ENCODE measurements at regions not wholly inside any gene's neighbourhood (a gene's known extent, or its start where the extent isn't known, plus 50 kb on each side); places are given as distances from the start of the nearest gene placed in this dataset.

GRCh38 chr10:108410236-108410635 is 1245.7 kb upstream of the SORCS1 start:
- no peak for TF ChIP-seq TAF1 (IDR thresholded peaks at IDR 0.05; ENCODE audit: low read depth, low read length)
- TF ChIP-seq POU2F2 (IDR thresholded peaks at IDR 0.05; ENCODE audit: low read depth, low read length), result no peak
- no peak for TF ChIP-seq PAX5 (IDR thresholded peaks at IDR 0.05; ENCODE audit: insufficient read depth, low read length, severe bottlenecking)
- TF ChIP-seq POLR2A (IDR thresholded peaks at IDR 0.05; ENCODE audit: low read depth, low read length), result no peak
- TF ChIP-seq SPI1 (IDR thresholded peaks at IDR 0.05; ENCODE audit: low read depth, low read length), result no peak
- TF ChIP-seq POLR2AphosphoS5 (IDR thresholded peaks at IDR 0.05; ENCODE audit: low read depth, low read length), result no peak
- DNase-seq (ENCODE audit: insufficient read length, low spot score) (no peak), FAIRE-seq (no peak)

DNA sequence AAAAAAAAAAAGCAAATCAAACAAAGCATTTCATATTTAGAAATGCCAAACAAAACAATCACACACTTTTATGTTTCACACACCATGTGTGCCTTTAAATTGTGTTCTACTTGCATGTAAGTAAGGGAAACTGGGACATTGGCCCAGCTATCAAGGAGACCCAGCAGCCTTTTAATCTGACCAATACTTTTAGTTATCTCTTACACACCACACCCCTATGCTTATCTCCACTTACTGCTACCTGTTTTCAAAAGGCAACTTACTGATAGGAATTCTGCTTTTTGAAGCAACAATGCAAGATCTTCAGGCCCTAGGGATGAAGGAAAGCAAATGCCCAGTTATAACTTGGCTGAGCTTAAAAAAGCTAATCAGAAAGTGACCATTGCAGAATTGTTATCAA is 1244.8 kb upstream of the SORCS1 start:
- no peak for TF ChIP-seq TAF1 (IDR thresholded peaks at IDR 0.05; ENCODE audit: low read depth, low read length)
- no peak for TF ChIP-seq POLR2A (IDR thresholded peaks at IDR 0.05; ENCODE audit: low read depth, low read length)
- no peak for TF ChIP-seq PAX5 (IDR thresholded peaks at IDR 0.05; ENCODE audit: insufficient read depth, low read length, severe bottlenecking)
- TF ChIP-seq POLR2AphosphoS5 (IDR thresholded peaks at IDR 0.05; ENCODE audit: low read depth, low read length), result no peak
- TF ChIP-seq POU2F2 (IDR thresholded peaks at IDR 0.05; ENCODE audit: low read depth, low read length), result no peak
- TF ChIP-seq SPI1 (IDR thresholded peaks at IDR 0.05; ENCODE audit: low read depth, low read length), result no peak
- FAIRE-seq (no peak), DNase-seq (ENCODE audit: insufficient read length, low spot score) (no peak)

GRCh38 chr10:108404155-108404554 is 1239.6 kb upstream of the SORCS1 start:
- TF ChIP-seq SPI1 (IDR thresholded peaks at IDR 0.05; ENCODE audit: low read depth, low read length) (no peak), POLR2AphosphoS5 (IDR thresholded peaks at IDR 0.05; ENCODE audit: low read depth, low read length) (no peak), PAX5 (IDR thresholded peaks at IDR 0.05; ENCODE audit: insufficient read depth, low read length, severe bottlenecking) (no peak), TAF1 (IDR thresholded peaks at IDR 0.05; ENCODE audit: low read depth, low read length) (no peak), POLR2A (IDR thresholded peaks at IDR 0.05; ENCODE audit: low read depth, low read length) (no peak), POU2F2 (IDR thresholded peaks at IDR 0.05; ENCODE audit: low read depth, low read length) (no peak)
- FAIRE-seq, result no peak
- no peak for DNase-seq (ENCODE audit: insufficient read length, low spot score)

DNA sequence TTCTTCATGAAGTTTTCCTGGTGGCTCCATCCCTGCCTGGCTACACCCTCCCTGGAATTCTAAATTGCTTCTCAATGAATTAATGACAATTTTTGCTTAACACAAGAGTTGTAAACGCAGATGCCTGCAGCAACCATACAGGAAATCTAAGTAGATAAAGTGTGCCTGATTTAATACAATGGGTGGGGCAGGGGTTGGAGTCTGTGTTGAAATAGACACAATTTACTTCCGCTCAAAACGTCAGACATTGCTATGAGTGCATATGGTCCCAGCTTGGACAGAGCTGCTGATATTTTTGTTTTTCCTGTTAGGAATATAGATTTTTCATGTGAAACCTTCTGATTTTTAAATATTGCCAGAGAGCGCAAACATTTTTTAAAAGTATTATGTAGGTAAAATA is 1235.0 kb upstream of the SORCS1 start:
- TF ChIP-seq PAX5 (IDR thresholded peaks at IDR 0.05; ENCODE audit: insufficient read depth, low read length, severe bottlenecking), result no peak
- FAIRE-seq, result no peak
- no peak for DNase-seq (ENCODE audit: insufficient read length, low spot score)

GRCh38 chr10:108393089-108393488 is 1228.6 kb upstream of the SORCS1 start:
- FAIRE-seq (no peak), DNase-seq (ENCODE audit: insufficient read length, low spot score) (no peak)
- no peak for TF ChIP-seq POLR2A (IDR thresholded peaks at IDR 0.05; ENCODE audit: low read depth, low read length)
- TF ChIP-seq SPI1 (IDR thresholded peaks at IDR 0.05; ENCODE audit: low read depth, low read length), result no peak
- TF ChIP-seq POU2F2 (IDR thresholded peaks at IDR 0.05; ENCODE audit: low read depth, low read length), result no peak
- TF ChIP-seq TAF1 (IDR thresholded peaks at IDR 0.05; ENCODE audit: low read depth, low read length), result no peak
- no peak for TF ChIP-seq PAX5 (IDR thresholded peaks at IDR 0.05; ENCODE audit: insufficient read depth, low read length, severe bottlenecking)
- no peak for TF ChIP-seq POLR2AphosphoS5 (IDR thresholded peaks at IDR 0.05; ENCODE audit: low read depth, low read length)

DNA sequence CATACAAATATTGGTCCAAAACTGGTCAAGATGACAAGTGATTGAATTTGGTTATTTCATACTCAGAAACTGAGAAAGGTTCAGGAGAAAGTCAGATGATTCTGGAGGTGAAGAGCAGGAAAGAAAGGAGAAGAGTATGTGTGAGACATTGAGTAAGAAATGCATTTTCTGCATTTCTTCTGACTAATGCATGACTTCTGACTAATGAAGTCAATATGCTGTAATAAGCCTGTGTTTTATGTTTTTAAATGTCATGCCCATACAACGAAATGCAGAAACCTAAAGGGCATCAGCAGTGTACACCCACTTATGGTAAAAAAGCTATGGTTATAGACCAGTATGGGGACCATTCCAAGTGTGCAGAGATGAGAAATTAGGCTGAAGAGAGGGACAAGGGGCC is 1227.8 kb upstream of the SORCS1 start:
- FAIRE-seq, result no peak

DNA sequence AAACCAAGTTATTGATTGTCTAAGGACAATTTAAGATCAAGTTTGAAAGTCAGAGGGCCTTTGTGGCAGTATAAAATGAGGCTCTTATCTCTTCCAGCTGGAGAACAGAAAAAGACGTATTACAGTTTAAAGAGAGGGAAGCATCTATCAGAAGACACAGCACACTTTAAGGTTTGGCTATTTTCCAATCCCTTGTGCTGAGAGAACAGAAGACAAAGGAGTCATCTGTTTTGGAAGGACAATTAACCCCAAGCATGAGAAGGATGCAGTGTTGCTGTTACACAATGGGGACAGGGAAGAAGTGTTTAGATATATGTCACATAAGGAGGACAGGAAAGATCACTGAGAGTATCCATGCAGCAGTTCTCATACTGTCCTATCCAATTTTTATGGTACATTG is 1224.2 kb upstream of the SORCS1 start:
- DNase-seq (ENCODE audit: insufficient read length, low spot score), result no peak
- no peak for TF ChIP-seq SPI1 (IDR thresholded peaks at IDR 0.05; ENCODE audit: low read depth, low read length)
- TF ChIP-seq POLR2A (IDR thresholded peaks at IDR 0.05; ENCODE audit: low read depth, low read length), result no peak
- no peak for TF ChIP-seq POLR2AphosphoS5 (IDR thresholded peaks at IDR 0.05; ENCODE audit: low read depth, low read length)
- TF ChIP-seq PAX5 (IDR thresholded peaks at IDR 0.05; ENCODE audit: insufficient read depth, low read length, severe bottlenecking), result no peak
- no peak for TF ChIP-seq TAF1 (IDR thresholded peaks at IDR 0.05; ENCODE audit: low read depth, low read length)
- TF ChIP-seq POU2F2 (IDR thresholded peaks at IDR 0.05; ENCODE audit: low read depth, low read length), result no peak
- no peak for FAIRE-seq

More for the DNA sequence above, 1227.8 kb upstream of the SORCS1 start:
- no peak for DNase-seq (ENCODE audit: insufficient read length, low spot score)
- TF ChIP-seq POU2F2 (IDR thresholded peaks at IDR 0.05; ENCODE audit: low read depth, low read length) (no peak), PAX5 (IDR thresholded peaks at IDR 0.05; ENCODE audit: insufficient read depth, low read length, severe bottlenecking) (no peak), SPI1 (IDR thresholded peaks at IDR 0.05; ENCODE audit: low read depth, low read length) (no peak), POLR2A (IDR thresholded peaks at IDR 0.05; ENCODE audit: low read depth, low read length) (no peak), TAF1 (IDR thresholded peaks at IDR 0.05; ENCODE audit: low read depth, low read length) (no peak)

GRCh38 chr10:108385963-108386362 is 1221.5 kb upstream of the SORCS1 start:
- DNase-seq (ENCODE audit: insufficient read length, low spot score) (no peak), FAIRE-seq (no peak)
- TF ChIP-seq POLR2A (IDR thresholded peaks at IDR 0.05; ENCODE audit: low read depth, low read length), result no peak
- no peak for TF ChIP-seq POU2F2 (IDR thresholded peaks at IDR 0.05; ENCODE audit: low read depth, low read length)
- TF ChIP-seq PAX5 (IDR thresholded peaks at IDR 0.05; ENCODE audit: insufficient read depth, low read length, severe bottlenecking), result no peak
- no peak for TF ChIP-seq SPI1 (IDR thresholded peaks at IDR 0.05; ENCODE audit: low read depth, low read length)
- no peak for TF ChIP-seq TAF1 (IDR thresholded peaks at IDR 0.05; ENCODE audit: low read depth, low read length)
- TF ChIP-seq POLR2AphosphoS5 (IDR thresholded peaks at IDR 0.05; ENCODE audit: low read depth, low read length), result no peak

GRCh38 chr10:108384378-108384777 is 1219.9 kb upstream of the SORCS1 start:
- FAIRE-seq (no peak), DNase-seq (ENCODE audit: insufficient read length, low spot score) (no peak)

GRCh38 chr10:108378779-108379178 is 1214.3 kb upstream of the SORCS1 start:
- no peak for DNase-seq (ENCODE audit: insufficient read length, low spot score)
- TF ChIP-seq POU2F2 (IDR thresholded peaks at IDR 0.05; ENCODE audit: low read depth, low read length) (no peak), POLR2AphosphoS5 (IDR thresholded peaks at IDR 0.05; ENCODE audit: low read depth, low read length) (no peak), POLR2A (IDR thresholded peaks at IDR 0.05; ENCODE audit: low read depth, low read length) (no peak), PAX5 (IDR thresholded peaks at IDR 0.05; ENCODE audit: insufficient read depth, low read length, severe bottlenecking) (no peak), SPI1 (IDR thresholded peaks at IDR 0.05; ENCODE audit: low read depth, low read length) (no peak), TAF1 (IDR thresholded peaks at IDR 0.05; ENCODE audit: low read depth, low read length) (no peak)
- FAIRE-seq, result no peak

More at GRCh38 chr10:108384378-108384777, 1219.9 kb upstream of the SORCS1 start:
- TF ChIP-seq POLR2AphosphoS5 (IDR thresholded peaks at IDR 0.05; ENCODE audit: low read depth, low read length) (no peak), SPI1 (IDR thresholded peaks at IDR 0.05; ENCODE audit: low read depth, low read length) (no peak), PAX5 (IDR thresholded peaks at IDR 0.05; ENCODE audit: insufficient read depth, low read length, severe bottlenecking) (no peak), POLR2A (IDR thresholded peaks at IDR 0.05; ENCODE audit: low read depth, low read length) (no peak), TAF1 (IDR thresholded peaks at IDR 0.05; ENCODE audit: low read depth, low read length) (no peak), POU2F2 (IDR thresholded peaks at IDR 0.05; ENCODE audit: low read depth, low read length) (no peak)
